ENCODE measurements at regions not wholly inside any gene's neighbourhood (a gene's known extent, or its start where the extent isn't known, plus 50 kb on each side); places are given as distances from the start of the nearest gene placed in this dataset.
"Not testable (repeated sequence)": the region's sequence is repeated elsewhere in the genome, so short reads cannot be mapped to it uniquely, and the experiment has no call there.

DNA sequence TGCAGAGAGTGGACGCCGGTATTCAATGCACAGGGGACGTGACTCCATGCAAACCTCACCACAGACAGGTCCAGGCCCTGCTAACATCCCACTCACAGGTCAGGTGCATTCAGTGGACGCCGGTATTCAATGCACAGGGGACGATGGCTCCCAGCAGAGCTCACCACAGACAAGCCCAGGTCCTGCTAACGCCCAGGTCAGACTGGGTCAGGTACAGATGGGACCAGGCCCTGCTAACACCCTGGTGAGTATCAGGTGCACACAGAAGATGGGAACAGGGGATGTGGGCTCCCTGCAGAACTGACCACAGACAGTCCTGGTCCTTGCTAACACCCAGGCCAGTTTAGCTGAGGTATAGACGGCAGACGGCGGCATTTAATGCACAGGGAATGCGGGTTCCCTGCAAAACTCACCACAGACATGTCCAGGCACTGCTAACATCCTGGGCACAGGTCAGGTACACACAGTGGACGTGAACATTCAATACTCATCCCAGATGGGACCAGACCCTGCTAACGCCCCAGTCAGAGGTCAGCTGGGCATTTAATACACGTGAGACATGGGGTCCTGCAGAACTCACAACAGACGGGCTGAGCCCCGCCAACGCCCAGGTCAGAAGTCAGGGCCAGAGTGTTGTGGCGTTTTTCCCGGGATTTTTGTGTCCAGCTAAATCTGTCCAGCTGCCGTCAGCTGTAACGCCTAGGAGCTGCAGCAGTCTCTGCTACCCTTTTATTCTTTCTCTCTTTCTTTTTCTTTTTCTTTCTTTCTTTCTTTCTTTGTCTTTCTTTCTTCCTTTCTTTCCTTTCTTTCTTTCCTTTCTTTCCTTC, 99.2 kb downstream of the SHOX start:
- CTCF ChIA-PET: no interaction called here
- peak; percentile 50 to 60; a peak in 5 of 6 replicates for ATAC-seq
- Histone ChIP-seq H3K4me3 (no peak overlapping the region), H3K27ac (no peak overlapping the region), H3K9me3 (0 out of 3 replicates have a peak, but pooled peaks cover 4% of the 10 kb centered on the region), H3K4me1 (no peaks in the 10 kb centered on the region), H3K4me2 (no peak overlapping the region)
- no peak for DNase-seq (ENCODE audit: low read depth in 1 of 2, low spot score in 1 of 2)
- POLR2A ChIA-PET: no interaction called here
- no peak for TF ChIP-seq RARB (CRISPR knock-in tag; IDR thresholded peaks at IDR 0.05)
- no peak for TF ChIP-seq ATOH8 (CRISPR knock-in tag; IDR thresholded peaks at IDR 0.05; ENCODE audit: low read depth)
- TF ChIP-seq SMC3 (IDR thresholded peaks at IDR 0.05): no peak
- TF ChIP-seq FOXS1 (CRISPR knock-in tag; IDR thresholded peaks at IDR 0.05): no peak
- TF ChIP-seq, protein P1, sequence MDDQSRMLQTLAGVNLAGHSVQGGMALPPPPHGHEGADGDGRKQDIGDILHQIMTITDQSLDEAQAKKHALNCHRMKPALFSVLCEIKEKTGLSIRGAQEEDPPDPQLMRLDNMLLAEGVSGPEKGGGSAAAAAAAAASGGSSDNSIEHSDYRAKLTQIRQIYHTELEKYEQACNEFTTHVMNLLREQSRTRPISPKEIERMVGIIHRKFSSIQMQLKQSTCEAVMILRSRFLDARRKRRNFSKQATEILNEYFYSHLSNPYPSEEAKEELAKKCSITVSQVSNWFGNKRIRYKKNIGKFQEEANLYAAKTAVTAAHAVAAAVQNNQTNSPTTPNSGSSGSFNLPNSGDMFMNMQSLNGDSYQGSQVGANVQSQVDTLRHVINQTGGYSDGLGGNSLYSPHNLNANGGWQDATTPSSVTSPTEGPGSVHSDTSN (IDR thresholded peaks at IDR 0.05): no peak
- no peak for TF ChIP-seq CHD2 (IDR thresholded peaks at IDR 0.05; ENCODE audit: low read length, partially characterized antibody)
- TF ChIP-seq RFX5 (IDR thresholded peaks at IDR 0.05): no peak
- TF ChIP-seq KDM5A (IDR thresholded peaks at IDR 0.05): no peak
- TF ChIP-seq MAZ (IDR thresholded peaks at IDR 0.05; ENCODE audit: borderline replicate concordance, low read depth, low read length): no peak
- no peak for TF ChIP-seq JUNB (IDR thresholded peaks at IDR 0.05)
- TF ChIP-seq BHLHE40 (IDR thresholded peaks at IDR 0.05; ENCODE audit: low read depth, low read length): no peak
- TF ChIP-seq TP53 (CRISPR knock-in tag; IDR thresholded peaks at IDR 0.05): no peak
- no peak for TF ChIP-seq BCL3 (IDR thresholded peaks at IDR 0.05)
- TF ChIP-seq ZFP36 (IDR thresholded peaks at IDR 0.05; ENCODE audit: borderline replicate concordance, partially characterized antibody): no peak
- TF ChIP-seq RNF2 (IDR thresholded peaks at IDR 0.05; ENCODE audit: borderline replicate concordance, low read depth): no peak
- TF ChIP-seq RAD21 (conservative IDR thresholded peaks at IDR 0.05 in 1 of 2, IDR thresholded peaks at IDR 0.05 in 1 of 2): no peak
- TF ChIP-seq CEBPB (IDR thresholded peaks at IDR 0.05): no peak
- no peak for TF ChIP-seq GATA3 (IDR thresholded peaks at IDR 0.05; ENCODE audit: borderline replicate concordance)
- TF ChIP-seq, protein P2, sequence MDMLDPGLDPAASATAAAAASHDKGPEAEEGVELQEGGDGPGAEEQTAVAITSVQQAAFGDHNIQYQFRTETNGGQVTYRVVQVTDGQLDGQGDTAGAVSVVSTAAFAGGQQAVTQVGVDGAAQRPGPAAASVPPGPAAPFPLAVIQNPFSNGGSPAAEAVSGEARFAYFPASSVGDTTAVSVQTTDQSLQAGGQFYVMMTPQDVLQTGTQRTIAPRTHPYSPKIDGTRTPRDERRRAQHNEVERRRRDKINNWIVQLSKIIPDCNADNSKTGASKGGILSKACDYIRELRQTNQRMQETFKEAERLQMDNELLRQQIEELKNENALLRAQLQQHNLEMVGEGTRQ (IDR thresholded peaks at IDR 0.05): no peak
- no peak for TF ChIP-seq CHD4 (IDR thresholded peaks at IDR 0.05; ENCODE audit: borderline replicate concordance)
- whole genome bisulfite sequencing (ENCODE audit: missing lambda C conversion rate): 58% methylated on average over 16 of the region's 21 CpGs
- FAIRE-seq: no peak

- FAIRE-seq; DNase-seq (ENCODE audit: low read depth in 1 of 2, low spot score in 1 of 2); H3K27ac ChIP-seq; CTCF ChIA-PET; POLR2A ChIA-PET; H3K4me3 ChIP-seq; H3K4me1 ChIP-seq; H3K4me2 ChIP-seq; H3K9me3 ChIP-seq; ATAC-seq: not testable (repeated sequence)
- WGBS (ENCODE audit: missing lambda C conversion rate): no CpG with 5 or more reads among the region's 14 CpGs
Observed at GRCh38 chrX:729101-729500, 98.5 kb downstream of the SHOX start.

DNA sequence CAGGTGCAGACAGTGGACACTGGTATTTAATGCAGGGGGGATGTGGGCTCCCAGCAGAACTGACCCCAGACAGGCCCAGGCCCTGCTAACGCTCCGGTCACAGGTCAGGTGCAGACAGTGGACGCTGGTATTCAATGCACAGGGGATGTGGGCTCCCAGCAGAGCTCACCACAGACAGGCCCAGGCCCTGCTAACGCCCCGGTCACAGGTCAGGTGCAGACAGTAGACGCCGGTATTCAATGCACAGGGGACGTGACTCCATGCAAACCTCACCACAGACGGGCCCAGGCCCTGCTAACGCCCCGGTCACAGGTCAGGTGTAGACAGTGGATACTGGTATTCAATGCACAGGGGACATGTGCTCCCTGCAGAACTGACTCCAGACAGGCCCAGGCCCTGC, 98.0 kb downstream of the SHOX start:
- H3K9me3 ChIP-seq; CTCF ChIA-PET; DNase-seq (ENCODE audit: low read depth in 1 of 2, low spot score in 1 of 2); FAIRE-seq; ATAC-seq; H3K27ac ChIP-seq; H3K4me2 ChIP-seq; H3K4me1 ChIP-seq; POLR2A ChIA-PET; H3K4me3 ChIP-seq: not testable (repeated sequence)
- no CpG with 5 or more reads among the region's 11 CpGs for WGBS (ENCODE audit: missing lambda C conversion rate)
